ENCODE measurements at regions not wholly inside any gene's neighbourhood (a gene's known extent, or its start where the extent isn't known, plus 50 kb on each side); places are given as distances from the start of the nearest gene placed in this dataset.
"Not testable (repeated sequence)": the region's sequence is repeated elsewhere in the genome, so short reads cannot be mapped to it uniquely, and the experiment has no call there.

DNA sequence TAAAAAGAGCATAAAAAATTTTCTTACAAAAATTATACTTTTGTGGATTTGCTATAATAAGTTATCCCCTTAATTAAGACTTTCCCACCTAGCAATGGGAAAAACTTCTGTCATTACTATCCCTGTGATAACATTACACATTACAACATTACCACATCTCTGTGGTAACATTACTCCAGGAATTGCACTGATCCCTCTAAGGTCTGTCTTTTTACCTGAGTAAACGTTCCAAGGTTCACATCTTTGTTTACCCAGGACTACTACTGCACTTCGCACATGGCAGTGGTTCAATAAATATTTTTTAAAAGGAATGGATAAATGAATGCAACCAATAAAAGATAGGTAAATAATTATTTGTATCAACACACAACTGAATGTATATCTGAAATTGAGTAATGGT lies 92.4 kb upstream of the NOX4 start:
- Histone ChIP-seq H3K27ac (no peak overlapping the region), H3K4me1 (no peaks in the 10 kb centered on the region), H3K9me3 (no peaks in the 10 kb centered on the region), H3K4me3 (no peak overlapping the region), H3K36me3 (no peaks in the 10 kb centered on the region), H3K27me3 (no peaks in the 10 kb centered on the region)
- intact Hi-C loops (cut with DNase I): no loop called here
- ATAC-seq (no peak), DNase-seq (no peak)
- TF ChIP-seq, protein P1, sequence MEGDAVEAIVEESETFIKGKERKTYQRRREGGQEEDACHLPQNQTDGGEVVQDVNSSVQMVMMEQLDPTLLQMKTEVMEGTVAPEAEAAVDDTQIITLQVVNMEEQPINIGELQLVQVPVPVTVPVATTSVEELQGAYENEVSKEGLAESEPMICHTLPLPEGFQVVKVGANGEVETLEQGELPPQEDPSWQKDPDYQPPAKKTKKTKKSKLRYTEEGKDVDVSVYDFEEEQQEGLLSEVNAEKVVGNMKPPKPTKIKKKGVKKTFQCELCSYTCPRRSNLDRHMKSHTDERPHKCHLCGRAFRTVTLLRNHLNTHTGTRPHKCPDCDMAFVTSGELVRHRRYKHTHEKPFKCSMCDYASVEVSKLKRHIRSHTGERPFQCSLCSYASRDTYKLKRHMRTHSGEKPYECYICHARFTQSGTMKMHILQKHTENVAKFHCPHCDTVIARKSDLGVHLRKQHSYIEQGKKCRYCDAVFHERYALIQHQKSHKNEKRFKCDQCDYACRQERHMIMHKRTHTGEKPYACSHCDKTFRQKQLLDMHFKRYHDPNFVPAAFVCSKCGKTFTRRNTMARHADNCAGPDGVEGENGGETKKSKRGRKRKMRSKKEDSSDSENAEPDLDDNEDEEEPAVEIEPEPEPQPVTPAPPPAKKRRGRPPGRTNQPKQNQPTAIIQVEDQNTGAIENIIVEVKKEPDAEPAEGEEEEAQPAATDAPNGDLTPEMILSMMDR (IDR thresholded peaks at IDR 0.05): no peak

DNA sequence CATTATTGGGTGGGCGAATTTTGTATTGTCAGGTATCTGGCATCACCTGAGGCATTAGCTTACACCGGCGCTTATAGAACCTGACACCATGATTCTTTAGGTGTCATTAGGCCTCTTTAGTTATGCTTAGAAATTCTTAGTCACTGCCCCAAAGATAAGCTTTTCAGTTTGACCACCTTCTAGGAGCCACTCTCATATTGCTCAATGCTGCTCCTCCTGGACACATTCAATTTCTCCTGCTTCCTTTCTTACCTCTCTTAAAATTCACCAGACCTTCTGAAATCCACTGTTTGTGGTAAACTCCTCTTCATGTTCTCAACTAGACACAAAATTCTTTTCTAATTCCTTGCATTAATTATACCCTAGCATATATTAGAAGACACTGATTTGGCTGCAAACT lies 93.9 kb upstream of the NOX4 start:
- H3K27me3 ChIP-seq; H3K36me3 ChIP-seq; DNase-seq; H3K9me3 ChIP-seq; H3K4me1 ChIP-seq; intact Hi-C loops (cut with DNase I); ATAC-seq; H3K4me3 ChIP-seq; H3K27ac ChIP-seq: not testable (repeated sequence)

DNA sequence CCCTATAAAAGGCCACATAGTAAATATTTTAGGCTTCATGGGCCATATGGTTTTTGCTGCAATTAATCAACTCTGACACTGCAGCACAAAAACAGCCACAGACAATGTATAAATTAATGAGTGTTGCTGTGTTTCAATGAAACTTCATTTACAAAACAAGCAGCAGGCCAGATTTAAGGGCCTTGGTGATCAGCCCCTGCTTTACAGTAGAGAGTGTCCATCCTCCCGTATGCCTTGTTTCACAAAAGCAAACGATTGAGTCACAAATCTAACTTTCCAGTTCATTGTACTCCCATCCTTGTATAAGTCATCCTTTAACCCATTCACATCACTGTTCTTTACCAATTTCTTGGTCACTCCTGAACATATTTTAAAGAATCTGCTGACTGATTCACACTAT lies 94.3 kb upstream of the NOX4 start:
- DNase-seq; H3K27me3 ChIP-seq; H3K4me3 ChIP-seq; H3K4me1 ChIP-seq; ATAC-seq; H3K9me3 ChIP-seq; H3K27ac ChIP-seq; H3K36me3 ChIP-seq; intact Hi-C loops (cut with DNase I): not testable (repeated sequence)

DNA sequence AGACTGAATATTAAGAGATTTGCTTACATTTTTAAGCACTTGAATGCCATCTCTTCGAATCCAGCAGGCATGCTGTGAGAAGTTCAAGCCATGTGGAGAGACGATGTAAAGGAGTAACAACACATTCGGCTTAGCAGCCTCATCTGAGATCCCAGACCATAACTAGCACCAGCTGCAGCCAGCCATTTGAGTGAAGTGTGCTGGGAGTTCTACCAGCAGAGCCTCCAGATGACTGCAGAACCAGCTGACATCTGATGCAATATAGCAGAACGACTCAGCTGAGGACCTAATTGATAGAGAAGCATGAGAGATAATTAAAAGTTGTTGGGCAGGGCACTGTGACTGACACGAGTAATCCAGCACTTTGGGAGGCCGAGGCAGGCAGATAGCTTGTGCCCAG lies 98.2 kb upstream of the NOX4 start:
- H3K27ac ChIP-seq; H3K9me3 ChIP-seq; H3K4me1 ChIP-seq; H3K36me3 ChIP-seq; intact Hi-C loops (cut with DNase I); H3K4me3 ChIP-seq; H3K27me3 ChIP-seq: not testable (repeated sequence)
- peak in 2 of 4 donors; percentile 14 to 26 for DNase-seq
- peak; percentile 24 for ATAC-seq

DNA sequence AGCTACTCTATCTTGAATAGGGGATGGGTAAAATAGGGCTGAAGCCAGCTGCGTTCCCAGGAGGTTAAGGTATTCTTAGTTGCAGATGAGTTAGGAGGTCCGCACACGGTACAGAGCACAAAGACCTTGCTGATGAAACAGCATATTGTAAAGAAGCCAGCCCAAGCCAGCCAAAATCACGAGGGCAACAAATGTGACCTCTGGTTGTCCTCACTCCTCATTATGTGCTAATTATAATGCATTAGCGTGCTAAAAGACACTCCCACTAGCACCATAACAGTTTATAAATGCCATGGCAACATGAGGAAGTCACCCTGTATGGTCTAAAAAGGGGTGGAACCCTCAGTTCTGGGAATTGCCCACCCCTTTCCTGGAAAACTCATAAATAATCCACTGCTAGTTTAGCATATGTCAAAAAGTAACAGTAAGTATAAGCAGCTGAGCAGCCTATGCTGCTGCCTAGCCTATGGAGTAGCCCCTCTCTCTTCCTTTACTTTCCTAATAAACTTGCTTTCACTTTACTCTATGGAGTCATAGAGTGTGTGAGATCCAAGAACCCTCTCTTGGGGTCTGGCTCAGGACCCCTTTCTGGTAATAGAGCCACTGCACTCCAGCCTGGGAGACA lies 98.9 kb upstream of the NOX4 start:
- intact Hi-C loops (cut with DNase I); H3K27me3 ChIP-seq; H3K36me3 ChIP-seq; H3K4me3 ChIP-seq; H3K9me3 ChIP-seq; H3K27ac ChIP-seq; H3K4me1 ChIP-seq: not testable (repeated sequence)
- DNase-seq (peak in 2 of 4 donors; percentile 37 to 65), ATAC-seq (peak; percentile 45)

DNA sequence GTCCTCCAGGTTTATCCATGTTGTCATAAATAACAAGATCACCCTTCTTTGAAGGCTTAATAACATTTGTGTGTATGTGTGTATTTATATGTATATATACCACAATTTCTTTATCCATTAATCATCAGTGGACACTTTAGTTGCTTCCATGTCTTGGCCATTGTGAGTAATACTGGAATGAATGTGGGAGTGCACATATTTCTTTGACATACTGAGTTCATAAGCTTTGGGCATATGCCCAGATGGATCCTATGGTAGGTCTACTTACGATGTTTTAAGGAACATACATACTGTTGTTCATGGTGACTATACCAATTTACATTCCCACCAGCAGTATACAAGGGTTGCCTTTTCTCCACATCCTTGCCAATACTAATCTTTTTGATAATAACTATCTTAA lies 108.8 kb upstream of the TRIM77 start:
- H3K36me3 ChIP-seq; H3K27ac ChIP-seq; ATAC-seq; H3K4me3 ChIP-seq; intact Hi-C loops (cut with DNase I); H3K9me3 ChIP-seq; H3K27me3 ChIP-seq; DNase-seq; H3K4me1 ChIP-seq: not testable (repeated sequence)

DNA sequence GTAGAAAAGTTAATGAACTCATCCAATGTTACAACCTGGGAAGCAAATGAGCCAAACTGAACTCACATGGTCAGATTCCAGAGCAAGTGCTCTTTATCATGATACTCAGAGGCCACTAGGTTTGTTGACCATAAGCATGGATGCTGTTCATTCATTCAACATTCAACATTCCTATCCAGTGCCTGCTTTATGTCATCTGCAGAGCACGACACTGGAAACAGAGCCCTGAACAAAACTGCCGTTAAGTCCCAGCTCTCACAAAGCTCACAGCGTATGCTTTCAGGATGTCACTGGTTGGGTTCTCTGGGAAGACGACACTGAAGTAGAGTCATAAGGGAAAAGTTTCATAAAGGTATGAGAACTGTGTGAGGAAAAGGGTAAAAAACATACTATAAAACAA lies 105.8 kb upstream of the TRIM77 start:
- H3K36me3 ChIP-seq: no peaks in the 10 kb centered on the region

DNA sequence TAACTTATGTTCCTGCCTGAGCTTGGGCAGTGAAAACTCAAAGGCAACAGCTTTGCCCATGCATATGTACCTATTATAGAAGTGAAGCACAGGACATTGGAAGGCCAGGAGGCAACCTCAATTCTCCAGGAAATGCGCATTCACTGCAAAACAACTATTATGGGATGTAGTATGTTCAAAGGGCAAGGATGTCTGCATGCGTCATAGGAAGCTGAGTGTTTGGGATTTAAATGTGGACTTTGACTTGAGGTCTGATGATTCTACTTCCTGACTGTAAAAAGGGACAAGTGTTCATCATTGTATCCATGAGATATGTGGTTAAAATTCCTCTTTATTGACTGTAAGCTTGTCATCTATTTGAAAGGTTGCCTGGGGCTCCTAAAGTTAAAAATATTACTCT lies 103.3 kb upstream of the TRIM77 start:
- H3K9me3 ChIP-seq; intact Hi-C loops (cut with DNase I); ATAC-seq; H3K27ac ChIP-seq; H3K27me3 ChIP-seq; DNase-seq; H3K4me1 ChIP-seq; H3K4me3 ChIP-seq; H3K36me3 ChIP-seq: not testable (repeated sequence)

More for the DNA sequence above, 105.8 kb upstream of the TRIM77 start:
- H3K4me3 ChIP-seq: no peak overlapping the region
- H3K27ac ChIP-seq: no peak overlapping the region
- intact Hi-C loops (cut with DNase I): no loop called here
- peaks cover 0 to 8% of the 10 kb centered on the region in 2 donors for H3K9me3 ChIP-seq
- DNase-seq (no peak), ATAC-seq (no peak)
- H3K27me3 ChIP-seq: no peaks in the 10 kb centered on the region
- TF ChIP-seq, protein P1 (IDR thresholded peaks at IDR 0.05): no peak
- H3K4me1 ChIP-seq: no peaks in the 10 kb centered on the region

DNA sequence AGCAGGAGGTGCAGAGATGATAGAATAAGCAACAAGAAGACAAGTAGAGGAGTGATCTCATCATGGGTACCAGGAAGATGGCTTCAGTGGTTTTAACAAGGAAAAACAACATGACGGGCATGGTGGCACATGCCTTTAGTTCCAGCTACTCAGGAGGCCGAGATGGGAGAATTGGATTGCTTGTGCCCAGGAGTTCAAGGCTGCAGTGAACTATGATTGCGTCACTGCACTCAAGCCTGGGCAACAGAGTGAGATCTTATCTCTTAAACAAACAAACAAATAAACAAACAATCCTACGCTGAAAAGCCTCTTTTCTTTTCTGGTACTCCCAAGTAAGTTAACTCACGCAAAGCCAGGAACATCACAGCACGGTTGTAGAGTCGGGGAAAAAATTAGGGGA lies 102.6 kb upstream of the TRIM77 start:
- H3K36me3 ChIP-seq; intact Hi-C loops (cut with DNase I); DNase-seq; H3K27ac ChIP-seq; H3K9me3 ChIP-seq; ATAC-seq; H3K4me1 ChIP-seq; H3K4me3 ChIP-seq; H3K27me3 ChIP-seq: not testable (repeated sequence)

Measured in left lung (tissue), 4 donors.